GM12873 (cell line): ENCODE measurements at regions not wholly inside any gene's neighbourhood (a gene's known extent, or its start where the extent isn't known, plus 50 kb on each side); places are given as distances from the start of the nearest gene placed in this dataset.

ENCODE experiments used
- TF ChIP-seq, protein P1 (sequence below): IDR thresholded peaks from 2 replicates; pipeline ENCODE4 v1.5.1; 2012; ENCODE audit warnings: low read depth, mild to moderate bottlenecking, moderate library complexity, low read length, control low read depth; ENCODE audit not compliant: insufficient read depth; ENCODE audit errors: missing control alignments

DNA sequence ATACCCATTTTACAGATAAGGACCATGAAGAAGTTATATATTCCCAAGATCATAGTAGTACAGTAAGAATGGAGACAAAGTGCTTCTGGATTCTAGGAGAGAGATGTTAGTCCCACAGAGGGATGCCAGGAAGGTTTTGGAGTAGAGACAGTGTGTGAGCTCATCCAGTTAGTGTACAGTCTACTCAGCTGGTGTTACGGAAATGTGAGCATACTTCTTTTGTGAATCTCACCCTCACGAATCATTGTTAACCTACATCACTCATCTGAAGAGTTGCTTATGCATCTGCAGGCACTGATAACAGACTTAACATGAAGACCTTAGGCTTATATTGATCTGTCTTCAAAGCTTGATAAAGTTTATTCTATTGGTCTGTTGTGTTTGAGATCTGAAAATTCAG lies 106.6 kb upstream of the PTPRG start:
- TF ChIP-seq, protein P1, sequence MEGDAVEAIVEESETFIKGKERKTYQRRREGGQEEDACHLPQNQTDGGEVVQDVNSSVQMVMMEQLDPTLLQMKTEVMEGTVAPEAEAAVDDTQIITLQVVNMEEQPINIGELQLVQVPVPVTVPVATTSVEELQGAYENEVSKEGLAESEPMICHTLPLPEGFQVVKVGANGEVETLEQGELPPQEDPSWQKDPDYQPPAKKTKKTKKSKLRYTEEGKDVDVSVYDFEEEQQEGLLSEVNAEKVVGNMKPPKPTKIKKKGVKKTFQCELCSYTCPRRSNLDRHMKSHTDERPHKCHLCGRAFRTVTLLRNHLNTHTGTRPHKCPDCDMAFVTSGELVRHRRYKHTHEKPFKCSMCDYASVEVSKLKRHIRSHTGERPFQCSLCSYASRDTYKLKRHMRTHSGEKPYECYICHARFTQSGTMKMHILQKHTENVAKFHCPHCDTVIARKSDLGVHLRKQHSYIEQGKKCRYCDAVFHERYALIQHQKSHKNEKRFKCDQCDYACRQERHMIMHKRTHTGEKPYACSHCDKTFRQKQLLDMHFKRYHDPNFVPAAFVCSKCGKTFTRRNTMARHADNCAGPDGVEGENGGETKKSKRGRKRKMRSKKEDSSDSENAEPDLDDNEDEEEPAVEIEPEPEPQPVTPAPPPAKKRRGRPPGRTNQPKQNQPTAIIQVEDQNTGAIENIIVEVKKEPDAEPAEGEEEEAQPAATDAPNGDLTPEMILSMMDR, result no peak

DNA sequence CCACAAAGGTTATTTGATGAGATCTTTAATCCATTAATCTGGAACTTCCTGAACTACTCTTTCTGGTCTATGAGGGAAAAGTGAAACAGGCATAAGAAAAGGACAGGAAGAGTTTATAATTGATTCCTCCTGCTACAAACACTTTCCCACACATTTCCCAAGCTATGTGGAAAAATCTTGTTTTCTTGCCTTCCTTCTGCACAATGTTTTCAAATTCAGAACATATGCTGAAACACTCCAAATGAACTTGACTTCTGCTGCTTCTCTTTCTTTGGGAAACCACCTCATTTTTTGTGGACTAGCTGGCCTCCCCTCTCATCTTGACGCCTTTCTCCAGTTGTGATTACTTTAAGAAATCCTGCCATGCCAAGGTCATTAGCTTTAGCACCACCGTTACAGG lies 100.7 kb upstream of the PTPRG start:
- TF ChIP-seq, protein P1, result no peak

DNA sequence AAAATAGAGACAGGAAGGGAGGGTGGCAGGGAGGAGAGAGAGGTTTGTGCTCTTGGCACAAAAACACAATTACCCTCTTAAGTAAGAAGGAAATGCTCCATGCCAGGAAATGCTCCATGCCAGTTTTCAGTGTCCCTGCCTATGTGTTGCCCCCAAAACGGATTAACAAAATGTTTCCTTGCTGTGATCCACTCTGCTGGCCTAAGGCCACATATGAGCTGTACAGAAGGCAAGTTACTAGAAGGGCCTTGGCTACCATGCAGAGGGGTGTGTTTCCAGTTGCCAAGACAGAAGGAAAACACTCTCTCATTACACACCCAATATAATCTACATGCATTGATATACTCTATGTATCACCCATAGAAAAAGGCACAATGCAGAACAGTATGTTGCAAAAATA lies 98.2 kb upstream of the PTPRG start:
- TF ChIP-seq, protein P1, result no peak

DNA sequence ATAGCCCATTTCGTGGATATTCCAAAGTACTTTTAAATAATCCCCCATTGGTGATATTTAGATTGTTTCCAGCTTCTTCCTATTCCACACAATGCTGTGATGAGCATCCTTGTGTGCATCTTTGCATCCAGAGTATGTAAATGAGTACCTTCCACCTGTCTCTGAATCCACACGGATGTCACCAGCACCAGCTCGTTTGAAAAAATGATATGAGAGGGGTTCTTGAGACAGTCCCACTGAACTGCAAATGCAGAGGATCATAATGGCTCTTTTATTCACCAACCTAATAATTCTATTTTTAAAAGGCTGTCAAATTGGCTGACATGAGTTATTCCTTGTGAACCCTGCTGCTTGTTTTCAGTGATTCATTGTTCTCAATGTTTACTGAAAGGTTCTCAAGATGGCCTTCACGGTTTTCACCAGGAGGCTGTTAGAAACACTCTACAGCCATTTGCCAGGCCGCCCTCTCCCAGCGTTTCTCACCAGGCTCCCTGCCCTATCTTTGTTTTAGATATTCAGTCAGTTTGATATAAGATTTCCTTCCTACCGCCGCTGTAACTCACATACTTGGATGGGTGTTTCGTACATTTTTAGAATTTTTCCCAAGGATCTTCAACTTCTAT lies 96.7 kb upstream of the PTPRG start:
- TF ChIP-seq, protein P1, result no peak

DNA sequence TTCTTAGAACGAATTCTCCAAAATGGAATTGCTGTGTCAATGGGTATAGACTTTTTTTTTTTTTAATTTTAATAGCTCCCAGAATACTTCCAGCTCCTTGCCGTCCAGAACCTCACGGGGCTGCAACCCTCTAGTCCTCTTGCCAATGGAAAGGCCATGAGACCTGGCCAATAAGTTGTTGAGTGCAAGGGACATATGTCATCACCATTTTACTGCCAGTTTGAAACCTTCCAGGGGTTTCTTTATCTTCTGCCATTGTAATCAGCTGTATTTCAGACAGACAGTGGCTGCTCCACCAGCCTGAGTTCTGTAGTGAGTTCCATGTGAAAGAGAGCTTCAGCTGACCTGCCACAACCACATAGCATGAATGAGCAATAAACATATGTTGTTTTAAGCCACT lies 95.0 kb upstream of the PTPRG start:
- TF ChIP-seq, protein P1, result no peak

DNA sequence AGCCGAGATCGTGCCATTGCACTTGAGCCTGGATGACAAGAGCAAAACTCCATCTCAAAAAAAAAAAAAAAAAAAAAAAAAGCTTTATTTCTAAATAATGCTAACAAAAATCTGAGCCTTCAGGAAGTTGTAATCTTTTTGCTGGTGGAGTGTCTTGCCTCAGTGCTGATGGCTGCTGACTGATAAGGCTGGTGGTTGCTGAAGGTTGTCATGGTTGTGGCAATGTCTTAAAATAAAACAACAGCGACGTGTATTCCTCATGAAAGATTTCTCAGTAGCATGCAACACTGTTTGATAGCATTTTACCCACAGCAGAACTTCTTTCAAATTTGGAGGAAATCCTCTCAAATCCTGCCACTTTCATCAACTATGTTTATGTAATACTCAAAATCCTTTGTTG lies 77.4 kb upstream of the PTPRG start:
- TF ChIP-seq, protein P1, result no peak

DNA sequence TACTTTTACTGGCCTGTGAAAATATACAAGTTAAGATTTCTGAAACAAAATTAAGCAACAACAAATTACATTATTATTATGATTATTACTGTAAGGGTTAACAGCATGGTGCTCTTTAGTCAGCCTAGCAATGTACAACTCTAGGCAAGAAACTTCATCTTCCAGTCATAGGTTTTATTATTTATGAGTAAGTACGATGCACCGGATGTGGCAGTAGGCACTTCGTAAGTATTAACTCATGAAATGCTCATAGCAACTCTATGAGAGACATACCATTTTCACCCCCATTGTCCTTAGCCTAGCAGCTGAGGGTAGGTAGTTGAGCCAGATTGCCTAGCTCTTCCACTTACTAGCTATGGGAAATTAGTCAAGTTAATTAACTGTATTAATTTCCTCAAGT lies 68.0 kb upstream of the PTPRG start:
- TF ChIP-seq, protein P1, result no peak
